GM11168 (cell line): ENCODE measurements at regions not wholly inside any gene's neighbourhood (a gene's known extent, or its start where the extent isn't known, plus 50 kb on each side); places are given as distances from the start of the nearest gene placed in this dataset.
"Not testable (repeated sequence)": the region's sequence is repeated elsewhere in the genome, so short reads cannot be mapped to it uniquely, and the experiment has no call there.

ENCODE experiments used
- in situ Hi-C: fragments of 300-500 bp; cut with MboI; formaldehyde crosslinking; loops from one replicate; pipeline ENCODE4 v1.12.0; 2022; ENCODE audit warnings: low sequenced_read_pairs; ENCODE audit not compliant: unreplicated experiment

DNA sequence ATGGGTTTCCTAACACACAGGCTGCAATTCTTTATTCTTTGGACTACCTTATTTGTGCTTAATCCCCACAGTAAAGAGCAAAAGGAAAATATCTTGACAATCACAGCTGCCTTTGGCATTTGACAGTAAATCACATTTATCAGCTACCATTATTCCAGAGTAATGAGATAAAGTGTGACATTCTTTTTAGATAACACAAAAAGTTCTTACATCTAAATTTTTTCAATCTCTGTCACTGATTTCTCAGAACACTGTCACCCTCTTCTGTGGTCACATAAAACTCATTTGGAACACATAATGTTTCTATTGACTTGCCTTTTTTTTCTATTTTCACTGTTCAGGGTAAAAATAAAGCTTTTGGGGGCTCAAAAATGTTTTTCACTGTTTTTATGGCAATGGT, 484.6 kb downstream of the LTN1 start:
- in situ Hi-C loops, result loop anchor here (25.0 kb wide), 1 partner anchor 229 kb away; no protein-coding TSS in a partner anchor

DNA sequence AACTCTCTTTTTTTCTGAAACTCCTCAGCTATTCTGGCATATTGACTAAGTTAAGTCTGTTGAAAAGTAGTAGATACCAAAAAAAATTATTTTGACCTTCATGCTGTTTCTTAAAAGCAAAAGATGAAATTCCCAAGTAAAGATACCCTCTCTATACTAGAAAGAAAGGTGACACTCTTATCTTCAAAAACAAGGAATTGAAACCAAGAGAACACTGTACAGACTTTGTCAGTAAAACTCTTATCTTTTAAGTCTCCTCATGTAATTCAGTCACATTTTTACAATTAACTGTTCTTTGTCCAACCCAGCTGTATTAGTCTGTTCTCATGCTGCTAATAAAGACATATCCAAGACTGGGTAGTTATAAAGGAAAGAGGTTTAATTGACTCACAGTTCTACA, 496.2 kb downstream of the LTN1 start:
- in situ Hi-C loops, result no loop called here

DNA sequence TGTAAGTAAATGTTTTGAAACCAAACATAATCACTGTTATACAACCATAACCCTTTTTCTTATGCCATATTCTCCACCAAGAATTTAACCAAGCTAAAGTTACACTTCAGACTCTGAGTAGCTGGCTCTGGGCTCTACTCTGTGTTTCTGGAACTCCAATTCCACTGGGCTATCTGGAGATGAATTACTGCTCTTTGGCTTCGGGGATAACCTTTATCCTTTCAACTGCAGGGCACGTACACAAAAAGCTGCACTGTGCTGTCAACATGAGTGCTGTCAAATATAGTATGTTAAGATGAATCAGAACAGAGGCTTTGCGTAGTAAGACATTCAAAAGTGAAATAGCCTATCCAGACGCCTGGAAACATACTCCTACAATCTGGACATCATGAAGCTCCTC, 500.6 kb downstream of the LTN1 start:
- in situ Hi-C loops, result no loop called here

DNA sequence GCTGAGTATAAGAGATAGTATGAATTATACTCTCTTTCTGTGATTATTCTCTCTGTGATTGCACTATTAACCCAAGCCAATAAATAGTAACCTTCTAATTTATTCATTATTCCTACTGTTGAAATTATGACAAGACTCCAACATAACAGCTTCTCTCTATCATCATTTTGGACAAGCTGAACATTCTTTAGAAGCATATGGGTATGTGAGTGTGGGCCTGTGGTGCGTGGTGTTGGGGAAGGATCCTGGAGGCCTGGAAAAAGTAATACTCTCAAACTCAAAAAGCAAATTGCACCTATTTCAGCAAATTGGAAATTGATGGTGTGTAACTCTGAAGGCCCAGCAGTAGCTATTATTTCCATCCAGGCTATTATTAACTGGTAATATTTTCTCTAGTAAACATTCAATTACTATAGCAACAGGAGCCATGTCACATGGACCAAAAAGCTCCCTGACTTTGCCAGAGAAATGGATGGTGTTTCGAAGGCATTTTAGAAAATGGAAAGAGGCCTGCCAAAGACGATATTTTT, 502.8 kb downstream of the LTN1 start:
- in situ Hi-C loops, result no loop called here

DNA sequence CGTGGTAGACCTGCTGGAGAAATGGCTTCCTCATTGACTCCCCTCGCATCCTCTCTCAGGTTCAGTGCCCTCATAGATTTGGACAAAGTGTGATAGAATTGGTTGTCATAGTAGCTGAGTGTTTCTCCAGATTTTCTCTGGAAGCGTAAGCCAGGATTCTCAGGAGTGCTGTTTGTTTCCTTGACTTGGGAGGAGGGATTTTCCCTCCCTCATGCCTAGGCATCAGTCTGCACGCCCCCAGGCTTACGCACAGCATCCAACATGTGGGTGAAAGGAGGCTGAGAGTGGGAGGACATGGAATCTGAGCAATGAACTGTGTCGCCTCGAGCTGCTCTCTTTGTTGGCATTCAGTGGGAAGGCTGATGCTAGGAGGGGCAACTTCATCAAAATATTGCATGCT, 503.5 kb downstream of the LTN1 start:
- in situ Hi-C loops, result no loop called here

DNA sequence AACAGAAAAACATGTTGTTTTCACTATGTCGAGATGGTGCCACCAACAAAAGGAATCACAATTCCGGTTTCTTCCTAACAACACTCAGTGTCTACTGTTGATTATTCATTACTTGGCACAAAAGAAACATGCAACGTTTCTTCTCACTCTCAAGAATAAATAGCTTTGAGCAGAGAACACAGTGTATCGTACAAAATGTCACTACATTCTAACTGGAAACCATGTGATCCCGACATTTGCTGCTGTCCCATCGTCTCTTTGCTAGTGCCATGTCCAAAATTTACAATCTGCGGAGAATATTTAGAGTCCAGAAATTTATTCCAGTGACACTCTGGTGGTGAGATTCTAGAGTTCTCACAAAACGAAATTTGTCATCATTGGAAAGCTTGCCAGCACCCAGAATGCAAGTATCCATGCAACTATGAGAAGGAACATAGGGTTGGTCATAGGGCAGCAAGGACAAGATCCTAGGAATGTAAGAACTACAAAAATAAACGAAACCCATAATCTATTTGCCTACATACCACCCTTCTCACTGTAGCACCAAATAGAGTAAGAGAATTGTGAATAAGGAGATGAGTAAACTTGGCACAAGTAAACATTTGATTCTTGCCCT, 505.1 kb downstream of the LTN1 start:
- in situ Hi-C loops, result no loop called here

DNA sequence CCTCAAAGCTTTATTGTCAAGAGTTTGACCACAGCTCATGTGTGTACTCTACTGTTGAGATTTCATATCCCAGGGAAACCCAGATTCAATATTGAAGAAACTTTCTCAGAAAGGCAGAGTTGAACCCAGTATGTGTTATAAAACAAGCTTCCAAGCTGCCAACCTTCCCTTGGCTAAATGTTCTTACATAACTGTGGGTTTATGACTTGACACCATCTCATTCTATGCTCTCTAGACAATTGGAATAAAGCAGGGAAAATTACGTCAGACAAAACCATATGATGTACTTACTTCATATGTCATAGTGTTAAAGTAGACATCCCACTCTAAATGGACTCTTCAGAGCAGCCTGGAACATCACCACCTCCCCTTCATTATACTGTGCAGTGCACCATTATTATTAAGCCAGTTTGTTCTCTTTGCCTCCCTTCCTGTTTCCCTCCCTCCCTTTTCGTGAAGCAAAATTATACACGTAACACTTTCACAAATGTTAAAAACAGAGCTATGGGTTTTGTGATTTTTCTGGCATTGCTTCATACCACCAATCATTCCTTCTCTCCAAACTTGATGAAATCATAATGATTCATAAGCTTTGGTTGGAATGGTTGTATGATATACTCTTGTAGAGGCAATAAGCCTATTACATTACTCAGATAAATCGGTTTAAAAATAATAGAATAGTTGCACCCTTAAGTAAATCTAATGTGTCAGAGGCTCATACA, 507.2 kb downstream of the LTN1 start:
- in situ Hi-C loops, result no loop called here

DNA sequence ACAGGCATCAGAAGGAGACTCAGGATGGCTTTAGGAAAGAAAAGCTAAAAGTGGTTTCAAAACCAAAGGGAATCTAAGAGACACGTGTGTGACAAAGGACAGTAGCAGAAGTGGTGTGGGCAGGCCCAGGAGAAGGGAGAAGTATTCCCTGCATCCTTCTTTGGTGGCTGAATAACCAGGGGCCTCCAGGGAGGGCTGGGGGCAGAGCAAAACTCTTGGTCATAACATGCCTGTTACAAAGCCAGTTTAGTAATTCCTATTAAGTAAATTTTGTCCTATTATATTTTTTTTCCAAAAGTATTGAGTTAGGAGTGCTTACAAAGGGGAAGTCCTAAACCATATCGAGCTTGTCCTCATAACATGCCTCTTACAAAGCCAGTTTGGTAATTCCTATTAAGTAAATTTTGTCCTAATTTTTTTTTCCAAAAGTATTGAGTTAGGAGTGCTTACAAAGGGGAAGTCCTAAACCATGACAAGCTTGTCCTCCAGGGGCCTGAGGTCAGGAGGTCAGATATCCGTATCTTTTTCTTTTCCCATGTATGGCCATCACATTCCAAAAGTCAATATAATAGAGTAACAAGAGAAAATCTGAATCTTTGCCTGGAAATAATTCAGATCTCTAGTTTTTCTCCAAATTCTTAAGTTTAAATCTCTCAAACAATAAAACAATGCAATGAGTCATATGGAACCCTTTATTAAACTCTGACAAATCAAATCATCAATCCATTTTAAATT, 509.2 kb downstream of the LTN1 start:
- in situ Hi-C loops, result no loop called here

DNA sequence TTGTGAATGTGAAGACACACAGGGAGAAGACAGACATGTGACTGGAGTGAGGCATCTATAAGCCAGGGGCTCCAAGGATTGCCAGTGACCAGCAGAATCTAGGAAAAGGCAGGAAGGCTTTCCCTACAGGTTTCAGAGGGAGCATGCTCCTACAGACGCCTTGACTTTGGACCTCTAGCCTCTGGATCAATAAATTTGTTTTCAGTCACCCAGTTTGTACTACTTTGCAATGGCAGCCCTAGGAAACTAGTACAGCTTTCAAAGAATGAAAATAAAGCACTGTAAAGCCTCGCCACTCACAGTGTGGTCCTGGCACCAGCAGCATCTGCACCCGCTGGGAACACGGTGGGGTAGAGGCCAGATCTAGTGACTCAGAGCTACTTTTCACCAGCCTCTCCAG, 510.0 kb downstream of the LTN1 start:
- in situ Hi-C loops, result no loop called here

DNA sequence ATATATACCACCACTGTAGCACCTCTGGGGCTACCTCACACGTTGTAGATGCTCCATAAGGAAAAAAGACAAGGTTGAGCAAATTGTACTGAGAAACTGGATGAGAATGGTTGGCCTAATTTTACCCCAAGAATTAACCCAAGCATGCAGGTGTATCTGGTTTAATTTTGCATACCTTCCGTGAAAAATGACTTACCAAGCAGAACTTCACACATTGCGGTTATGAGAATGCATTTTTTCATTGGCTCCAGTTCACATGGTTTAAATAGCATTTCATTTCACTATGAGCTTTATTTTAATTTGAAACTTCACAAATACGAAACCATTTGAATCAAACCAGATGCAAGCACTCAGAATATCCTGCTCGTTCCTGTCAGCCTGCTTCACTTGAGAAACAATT, 512.2 kb downstream of the LTN1 start:
- in situ Hi-C loops, result no loop called here

DNA sequence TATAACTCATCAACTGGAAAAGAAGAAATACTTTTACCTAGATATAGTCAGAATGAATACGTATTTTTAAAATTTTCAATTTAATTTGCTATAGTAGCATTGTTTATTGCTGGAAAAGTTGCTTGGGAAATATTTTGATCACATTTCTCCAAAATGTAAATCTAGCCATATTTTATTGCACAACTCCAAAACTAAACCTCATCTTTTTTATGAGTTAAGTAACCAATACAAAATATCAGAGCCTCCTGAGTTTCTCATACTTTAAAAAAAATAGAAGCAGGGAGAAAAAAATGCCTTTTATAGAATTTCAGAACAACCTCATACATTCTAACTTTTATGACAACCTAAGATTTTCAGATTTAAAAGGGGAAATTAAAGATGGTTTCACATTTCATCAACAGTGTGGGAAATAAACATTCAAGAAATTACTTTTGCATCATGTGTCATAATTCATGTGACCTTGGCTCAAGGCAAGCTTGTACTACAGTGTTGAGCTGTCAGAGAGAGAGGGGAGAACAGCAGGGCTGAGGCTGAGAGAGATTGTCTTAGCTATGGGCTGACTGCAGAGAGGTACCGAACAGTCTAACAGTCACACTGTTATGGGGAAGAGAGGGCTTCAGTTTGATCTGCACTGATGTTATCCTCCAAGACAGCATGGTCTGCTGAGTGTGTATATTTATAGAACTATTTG, 519.0 kb downstream of the LTN1 start:
- in situ Hi-C loops, result no loop called here

DNA sequence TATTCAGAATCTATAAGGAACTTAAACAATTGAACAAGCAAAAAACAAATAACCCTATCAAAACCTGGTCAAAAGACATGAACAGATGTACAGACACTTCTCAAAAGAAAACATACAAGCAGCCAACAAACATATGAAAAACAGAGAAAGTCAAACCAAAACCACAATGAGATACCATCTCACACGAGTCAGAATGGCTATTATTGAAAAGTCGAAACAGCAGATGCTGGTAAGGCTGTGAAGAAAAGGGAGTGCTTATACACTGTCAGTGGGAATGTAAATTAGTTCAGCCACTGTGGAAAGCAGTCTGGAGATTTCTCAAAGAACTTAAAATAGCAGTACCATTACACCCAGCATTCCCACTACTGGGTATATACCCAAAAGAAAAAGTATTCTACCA, 520.1 kb downstream of the LTN1 start:
- in situ Hi-C loops, result not testable (repeated sequence)

DNA sequence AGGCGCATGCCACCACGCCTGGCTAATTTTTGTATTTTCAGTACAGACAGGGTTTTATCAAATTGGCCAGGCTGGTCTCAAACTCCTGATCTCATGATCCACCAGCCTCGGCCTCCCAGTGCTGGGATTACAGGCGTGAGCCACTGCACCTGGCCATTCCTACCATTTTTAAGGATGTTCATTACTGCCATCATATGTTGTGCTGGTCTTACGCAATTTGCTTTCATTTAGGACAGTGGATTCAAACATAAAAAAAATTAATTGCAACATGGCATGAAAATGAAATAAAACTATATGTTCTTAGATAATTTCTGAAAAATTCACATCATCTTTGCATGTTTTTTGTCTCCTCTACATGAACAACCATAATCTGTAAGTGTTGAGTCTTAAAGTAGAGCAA, 527.7 kb downstream of the LTN1 start:
- in situ Hi-C loops, result no loop called here

DNA sequence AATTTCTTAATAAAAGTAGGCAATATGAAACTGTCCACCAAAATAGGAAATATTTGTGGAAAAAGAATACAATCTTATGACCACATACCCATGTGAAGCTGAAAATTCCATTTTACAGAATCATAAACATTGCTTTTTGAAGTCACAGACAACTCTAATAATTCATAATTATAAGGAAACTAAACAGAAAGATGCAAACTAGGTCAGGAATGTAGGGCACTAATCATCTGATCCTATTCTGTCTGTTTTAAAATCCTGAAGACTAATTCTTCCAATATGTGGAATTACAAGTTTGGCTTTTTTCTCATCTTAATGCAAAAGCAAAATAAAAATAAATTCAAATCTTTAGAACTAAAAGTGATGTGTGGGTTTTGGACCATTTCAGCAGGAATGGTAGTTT, 528.6 kb downstream of the LTN1 start:
- in situ Hi-C loops, result no loop called here

DNA sequence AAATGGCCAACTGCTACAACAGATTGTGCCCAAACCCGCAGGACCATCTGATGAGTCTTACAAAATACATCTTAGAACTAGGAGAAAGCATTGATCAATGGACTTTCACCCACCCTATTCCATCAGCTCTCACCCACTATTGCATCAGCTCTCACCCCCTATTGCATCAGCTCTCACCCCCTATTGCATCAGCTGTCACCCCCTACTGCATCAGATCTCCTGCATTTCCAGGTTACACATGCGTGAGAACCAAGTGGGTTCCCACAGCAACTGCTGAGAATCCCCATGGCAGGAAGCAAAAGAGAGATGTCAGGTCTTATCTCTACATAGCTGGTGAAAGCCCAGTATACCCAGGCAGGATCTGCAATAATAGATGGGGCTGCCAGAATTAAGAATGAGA, 533.5 kb downstream of the LTN1 start:
- in situ Hi-C loops, result no loop called here

DNA sequence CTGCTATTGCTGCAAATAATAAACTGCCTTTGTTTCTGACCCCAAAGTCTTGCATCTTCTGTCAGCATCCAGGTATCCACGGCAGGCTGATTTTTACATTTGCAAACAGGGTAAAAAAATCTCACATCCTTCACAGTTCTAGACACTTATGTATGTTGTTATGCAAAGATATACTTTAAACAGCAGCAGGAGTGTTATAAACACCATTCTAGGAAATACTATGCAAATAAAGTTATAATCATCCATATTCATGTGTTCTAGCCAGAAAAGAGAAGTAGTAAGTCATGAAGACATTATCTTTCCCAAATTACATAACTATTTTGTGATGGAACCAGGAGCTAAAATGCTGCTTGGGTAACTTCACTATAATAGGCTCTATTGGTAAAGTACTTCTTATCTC, 534.2 kb downstream of the LTN1 start:
- in situ Hi-C loops, result no loop called here

DNA sequence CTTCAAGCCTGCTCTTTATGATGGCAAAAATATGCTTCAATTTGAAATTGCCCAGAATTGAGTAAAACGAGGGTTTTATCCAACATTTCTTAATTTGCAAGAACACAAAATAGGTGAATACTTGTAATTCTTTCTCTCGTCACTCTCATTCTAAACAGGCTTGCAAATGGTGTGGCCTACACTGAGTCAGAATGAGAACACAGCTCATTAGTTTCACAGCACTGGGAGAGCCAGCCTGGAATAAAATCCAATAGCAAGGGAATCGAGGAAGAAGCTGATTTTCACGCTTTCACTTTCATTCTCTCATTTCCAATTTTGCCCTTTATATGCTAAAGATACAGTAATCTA, 537.5 kb downstream of the LTN1 start:
- in situ Hi-C loops, result no loop called here

DNA sequence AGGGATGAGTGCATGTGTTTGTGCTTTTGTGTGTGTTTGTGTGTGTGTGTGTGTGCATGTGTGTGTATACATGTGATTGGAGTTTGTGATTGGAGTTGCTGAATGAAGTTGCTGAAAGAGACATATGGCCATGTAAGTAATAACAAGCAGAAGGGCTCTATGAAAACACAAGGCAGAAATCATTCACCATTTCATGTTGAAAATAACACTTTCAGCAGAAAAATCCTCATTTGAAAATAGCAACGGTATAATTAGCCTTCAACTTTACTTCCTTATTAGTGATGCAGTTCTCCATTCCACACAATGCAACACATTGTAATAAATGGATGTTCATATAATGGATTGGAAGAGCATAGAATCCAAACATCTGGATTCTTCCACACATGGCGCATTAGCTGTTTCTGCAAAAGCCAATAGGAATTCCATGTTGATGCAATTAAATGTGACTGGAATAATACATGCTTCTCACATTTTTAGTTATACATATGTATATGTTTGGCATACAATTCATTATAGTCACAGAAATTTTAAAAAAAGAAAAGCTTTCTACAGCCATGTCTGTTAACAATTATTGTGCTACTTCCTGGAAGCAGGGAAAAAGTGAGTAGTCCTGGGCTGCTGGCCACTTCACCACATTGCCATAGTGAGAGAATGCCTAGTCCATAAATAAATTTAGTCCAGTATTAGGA, 538.0 kb downstream of the LTN1 start:
- in situ Hi-C loops, result no loop called here

DNA sequence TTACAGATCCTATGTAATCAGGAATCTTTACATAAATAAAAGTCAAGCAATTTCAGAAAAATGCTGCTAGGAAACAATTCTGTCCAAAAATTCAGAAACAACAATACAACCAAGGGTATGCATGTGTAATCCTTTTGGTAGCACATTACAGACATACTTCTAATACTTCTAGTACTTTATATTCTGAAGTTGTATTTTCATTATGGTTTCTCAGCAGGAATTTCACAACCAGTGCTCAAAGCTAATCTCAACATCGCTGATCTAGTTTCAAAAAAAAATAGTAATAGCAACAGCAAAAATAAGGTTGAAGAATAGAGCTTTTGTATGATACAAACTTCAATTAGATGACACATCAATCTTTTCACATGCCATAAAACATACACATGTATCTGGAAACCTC, 545.2 kb downstream of the LTN1 start:
- in situ Hi-C loops, result no loop called here

DNA sequence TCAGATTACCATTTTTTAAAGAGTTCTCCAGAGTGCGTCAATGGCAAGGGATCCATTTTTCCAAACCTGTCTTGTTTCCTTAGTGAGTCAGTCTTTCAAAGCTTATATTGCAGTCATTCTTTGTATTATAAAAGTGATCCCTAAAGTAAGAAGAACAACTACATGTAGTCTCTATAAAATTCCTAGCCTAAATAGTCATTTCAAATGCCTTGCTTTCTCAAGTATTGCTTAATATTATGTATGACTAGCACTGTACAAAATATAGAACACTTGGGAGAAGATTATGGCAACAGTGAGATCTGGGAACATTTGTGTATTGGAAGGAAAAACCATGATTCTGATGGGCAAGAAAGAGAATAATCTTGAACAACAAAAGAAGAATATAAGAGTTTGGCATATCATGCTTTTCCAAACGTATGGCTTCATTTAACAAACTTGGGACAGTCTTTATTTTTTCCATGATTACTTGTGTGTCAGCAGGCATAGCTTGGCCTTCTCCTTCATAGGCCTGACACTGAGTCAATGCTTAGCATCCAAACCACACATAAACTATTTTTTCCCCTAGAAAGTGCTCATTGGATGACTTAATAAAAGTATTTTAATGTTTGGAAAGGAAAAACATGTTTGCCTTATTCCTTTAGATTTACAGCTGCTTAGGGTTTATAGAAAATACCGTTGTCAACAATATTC, 547.4 kb downstream of the LTN1 start:
- in situ Hi-C loops, result no loop called here
